ENCODE measurements at regions not wholly inside any gene's neighbourhood (a gene's known extent, or its start where the extent isn't known, plus 50 kb on each side); places are given as distances from the start of the nearest gene placed in this dataset.

- Histone ChIP-seq H3K9me3 (ENCODE audit: control insufficient read depth in 2 of 2, low read length in 2 of 2) (no peaks in the 10 kb centered on the region), H3K36me3 (ENCODE audit: control insufficient read depth in 2 of 2, insufficient read depth in 2 of 2, low read length in 2 of 2) (no peaks in the 10 kb centered on the region), H3K4me3 (ENCODE audit: low read length in 2 of 2) (no peak overlapping the region), H3K9ac (ENCODE audit: low read depth in 1 of 2, low read length in 2 of 2) (no peak overlapping the region), H3K27ac (ENCODE audit: low read depth in 2 of 2, low read length in 2 of 2) (no peak overlapping the region), H3K4me1 (ENCODE audit: control insufficient read depth in 2 of 2, insufficient read depth in 2 of 2, low read length in 2 of 2) (no peaks in the 10 kb centered on the region), H3K27me3 (ENCODE audit: control insufficient read depth in 2 of 2, insufficient read depth in 2 of 2, low read length in 2 of 2) (no peaks in the 10 kb centered on the region)
Observed at GRCh38 chr19:31902821-31903220, 442.6 kb upstream of the ZNF507 start.

GRCh38 chr19:31903979-31904378 is 441.4 kb upstream of the ZNF507 start:
- no peak overlapping the region for H3K27ac ChIP-seq (ENCODE audit: low read depth in 2 of 2, low read length in 2 of 2)
- no peaks in the 10 kb centered on the region for H3K27me3 ChIP-seq (ENCODE audit: control insufficient read depth in 2 of 2, insufficient read depth in 2 of 2, low read length in 2 of 2)
- no peak overlapping the region for H3K4me3 ChIP-seq (ENCODE audit: low read length in 2 of 2)
- H3K36me3 ChIP-seq (ENCODE audit: control insufficient read depth in 2 of 2, insufficient read depth in 2 of 2, low read length in 2 of 2) = no peaks in the 10 kb centered on the region
- no peaks in the 10 kb centered on the region for H3K4me1 ChIP-seq (ENCODE audit: control insufficient read depth in 2 of 2, insufficient read depth in 2 of 2, low read length in 2 of 2)
- H3K9ac ChIP-seq (ENCODE audit: low read depth in 1 of 2, low read length in 2 of 2) = no peak overlapping the region
- no peaks in the 10 kb centered on the region for H3K9me3 ChIP-seq (ENCODE audit: control insufficient read depth in 2 of 2, low read length in 2 of 2)

- Histone ChIP-seq H3K27ac (ENCODE audit: low read depth in 2 of 2, low read length in 2 of 2) (peak overlapping the region in 1 of 2 donors; percentile 5), H3K27me3 (ENCODE audit: control insufficient read depth in 2 of 2, insufficient read depth in 2 of 2, low read length in 2 of 2) (no peaks in the 10 kb centered on the region), H3K4me3 (ENCODE audit: low read length in 2 of 2) (no peak overlapping the region), H3K9me3 (ENCODE audit: control insufficient read depth in 2 of 2, low read length in 2 of 2) (no peaks in the 10 kb centered on the region), H3K9ac (ENCODE audit: low read depth in 1 of 2, low read length in 2 of 2) (no peak overlapping the region), H3K4me1 (ENCODE audit: control insufficient read depth in 2 of 2, insufficient read depth in 2 of 2, low read length in 2 of 2) (no peaks in the 10 kb centered on the region), H3K36me3 (ENCODE audit: control insufficient read depth in 2 of 2, insufficient read depth in 2 of 2, low read length in 2 of 2) (no peaks in the 10 kb centered on the region)
Observed at GRCh38 chr19:31906111-31906871, 439.1 kb upstream of the ZNF507 start.

DNA sequence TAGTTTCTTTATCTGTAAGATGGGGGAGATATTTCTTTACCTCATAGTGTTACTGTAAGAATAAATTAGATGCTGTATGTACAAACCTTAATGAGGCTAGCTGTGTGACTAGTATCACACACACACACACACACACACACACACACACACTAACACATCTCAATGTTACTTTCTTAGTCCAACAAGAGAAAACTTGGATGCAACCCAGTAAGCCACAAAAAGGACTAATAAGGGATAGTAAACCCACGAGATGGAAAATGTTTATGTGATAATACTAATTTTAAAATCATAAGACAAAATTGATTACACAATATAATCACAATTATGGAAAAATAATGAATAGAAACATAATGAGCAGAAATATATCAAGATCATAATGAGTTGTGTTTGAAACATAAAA is 437.7 kb upstream of the ZNF507 start:
- no peaks in the 10 kb centered on the region for H3K36me3 ChIP-seq (ENCODE audit: control insufficient read depth in 2 of 2, insufficient read depth in 2 of 2, low read length in 2 of 2)

DNA sequence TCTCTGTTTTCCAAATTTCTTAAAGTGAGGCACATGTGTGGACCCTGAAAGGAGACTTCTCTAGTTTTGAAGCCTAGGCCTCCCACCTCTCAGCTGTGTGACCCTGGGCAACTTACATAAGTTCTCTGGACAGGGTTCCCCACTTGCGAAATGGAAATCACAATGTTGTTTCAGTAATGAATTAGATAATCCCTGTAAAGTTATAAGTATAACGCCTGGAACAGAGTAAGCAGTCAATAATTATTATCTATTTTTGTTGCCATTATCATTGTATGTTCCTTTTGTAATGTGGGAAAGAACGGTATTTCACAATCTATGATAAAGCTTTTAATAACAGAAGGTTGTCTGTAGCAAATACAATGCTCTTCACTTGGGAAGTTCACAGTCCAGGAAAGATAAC is 437.3 kb upstream of the ZNF507 start:
- H3K9ac ChIP-seq (ENCODE audit: low read depth in 1 of 2, low read length in 2 of 2) = no peak overlapping the region
- no peaks in the 10 kb centered on the region for H3K9me3 ChIP-seq (ENCODE audit: control insufficient read depth in 2 of 2, low read length in 2 of 2)
- H3K36me3 ChIP-seq (ENCODE audit: control insufficient read depth in 2 of 2, insufficient read depth in 2 of 2, low read length in 2 of 2) = no peaks in the 10 kb centered on the region
- no peak overlapping the region for H3K27ac ChIP-seq (ENCODE audit: low read depth in 2 of 2, low read length in 2 of 2)
- H3K4me1 ChIP-seq (ENCODE audit: control insufficient read depth in 2 of 2, insufficient read depth in 2 of 2, low read length in 2 of 2) = no peaks in the 10 kb centered on the region
- H3K4me3 ChIP-seq (ENCODE audit: low read length in 2 of 2) = no peak overlapping the region
- no peaks in the 10 kb centered on the region for H3K27me3 ChIP-seq (ENCODE audit: control insufficient read depth in 2 of 2, insufficient read depth in 2 of 2, low read length in 2 of 2)

More for the DNA sequence above, 437.7 kb upstream of the ZNF507 start:
- Histone ChIP-seq H3K4me1 (ENCODE audit: control insufficient read depth in 2 of 2, insufficient read depth in 2 of 2, low read length in 2 of 2) (no peaks in the 10 kb centered on the region), H3K4me3 (ENCODE audit: low read length in 2 of 2) (no peak overlapping the region), H3K9ac (ENCODE audit: low read depth in 1 of 2, low read length in 2 of 2) (no peak overlapping the region), H3K27me3 (ENCODE audit: control insufficient read depth in 2 of 2, insufficient read depth in 2 of 2, low read length in 2 of 2) (no peaks in the 10 kb centered on the region), H3K9me3 (ENCODE audit: control insufficient read depth in 2 of 2, low read length in 2 of 2) (no peaks in the 10 kb centered on the region), H3K27ac (ENCODE audit: low read depth in 2 of 2, low read length in 2 of 2) (no peak overlapping the region)

DNA sequence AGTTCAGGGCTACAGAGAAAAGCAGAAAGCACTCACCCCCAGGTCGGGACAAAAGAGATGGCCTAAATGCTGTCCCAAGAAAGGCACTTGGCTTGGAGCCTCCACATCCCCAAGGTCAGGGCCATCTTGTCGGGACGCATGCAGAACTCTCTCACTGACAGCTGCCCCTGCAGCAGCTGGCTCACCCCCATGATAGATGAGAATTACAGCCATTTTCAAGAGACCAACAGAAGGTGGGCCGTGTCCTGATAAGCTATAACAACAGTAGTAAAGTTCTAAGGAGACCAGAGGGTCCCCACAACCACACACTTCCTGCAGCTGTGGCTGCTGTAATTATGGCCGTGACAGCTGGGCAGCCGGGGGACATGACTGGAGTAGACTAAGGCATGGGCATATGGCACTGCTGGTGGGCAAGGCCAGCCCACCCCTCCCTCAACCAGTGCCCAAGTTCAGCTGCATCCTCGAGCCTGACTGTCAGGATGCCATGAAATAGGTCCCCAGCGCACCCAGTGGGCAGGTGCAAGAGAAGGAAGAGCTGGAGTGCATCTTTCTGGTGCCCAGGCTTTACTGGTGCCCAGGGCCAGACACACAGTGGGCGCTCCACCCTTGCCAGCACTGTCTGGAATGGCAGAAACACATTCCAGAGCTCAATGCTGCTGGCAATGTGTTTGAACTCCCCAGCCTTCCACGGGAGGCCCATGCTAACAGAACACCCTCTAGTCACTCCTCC is 436.7 kb upstream of the ZNF507 start:
- Histone ChIP-seq H3K36me3 (ENCODE audit: control insufficient read depth in 2 of 2, insufficient read depth in 2 of 2, low read length in 2 of 2) (no peaks in the 10 kb centered on the region), H3K27ac (ENCODE audit: low read depth in 2 of 2, low read length in 2 of 2) (no peak overlapping the region), H3K27me3 (ENCODE audit: control insufficient read depth in 2 of 2, insufficient read depth in 2 of 2, low read length in 2 of 2) (no peaks in the 10 kb centered on the region), H3K9me3 (ENCODE audit: control insufficient read depth in 2 of 2, low read length in 2 of 2) (no peaks in the 10 kb centered on the region), H3K4me1 (ENCODE audit: control insufficient read depth in 2 of 2, insufficient read depth in 2 of 2, low read length in 2 of 2) (no peaks in the 10 kb centered on the region), H3K4me3 (ENCODE audit: low read length in 2 of 2) (no peak overlapping the region), H3K9ac (ENCODE audit: low read depth in 1 of 2, low read length in 2 of 2) (no peak overlapping the region)

GRCh38 chr19:31910224-31910623 is 435.2 kb upstream of the ZNF507 start:
- Histone ChIP-seq H3K27me3 (ENCODE audit: control insufficient read depth in 2 of 2, insufficient read depth in 2 of 2, low read length in 2 of 2) (no peaks in the 10 kb centered on the region), H3K36me3 (ENCODE audit: control insufficient read depth in 2 of 2, insufficient read depth in 2 of 2, low read length in 2 of 2) (no peaks in the 10 kb centered on the region), H3K27ac (ENCODE audit: low read depth in 2 of 2, low read length in 2 of 2) (no peak overlapping the region), H3K4me1 (ENCODE audit: control insufficient read depth in 2 of 2, insufficient read depth in 2 of 2, low read length in 2 of 2) (no peaks in the 10 kb centered on the region), H3K9me3 (ENCODE audit: control insufficient read depth in 2 of 2, low read length in 2 of 2) (no peaks in the 10 kb centered on the region), H3K4me3 (ENCODE audit: low read length in 2 of 2) (no peak overlapping the region), H3K9ac (ENCODE audit: low read depth in 1 of 2, low read length in 2 of 2) (no peak overlapping the region)

DNA sequence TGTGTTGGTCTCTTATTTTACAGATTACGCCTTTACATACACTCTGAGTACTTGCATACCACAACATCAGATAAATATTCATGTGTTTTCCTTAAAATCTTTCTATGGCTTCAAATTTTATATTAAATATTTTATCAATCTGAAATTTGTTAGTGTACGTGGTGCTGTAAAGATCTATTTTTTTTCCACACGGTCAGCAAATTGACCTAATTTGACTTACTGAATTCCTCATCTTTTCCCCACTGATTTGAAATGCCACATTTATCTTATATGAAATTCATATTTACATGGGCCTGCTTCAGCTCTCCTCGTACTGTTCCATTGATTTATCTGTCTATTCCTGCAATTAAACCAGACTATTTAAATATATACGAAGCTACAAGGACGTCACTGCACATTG is 433.8 kb upstream of the ZNF507 start:
- Histone ChIP-seq H3K4me3 (ENCODE audit: low read length in 2 of 2) (no peak overlapping the region), H3K27ac (ENCODE audit: low read depth in 2 of 2, low read length in 2 of 2) (no peak overlapping the region), H3K9me3 (ENCODE audit: control insufficient read depth in 2 of 2, low read length in 2 of 2) (no peaks in the 10 kb centered on the region), H3K27me3 (ENCODE audit: control insufficient read depth in 2 of 2, insufficient read depth in 2 of 2, low read length in 2 of 2) (no peaks in the 10 kb centered on the region), H3K4me1 (ENCODE audit: control insufficient read depth in 2 of 2, insufficient read depth in 2 of 2, low read length in 2 of 2) (no peaks in the 10 kb centered on the region), H3K9ac (ENCODE audit: low read depth in 1 of 2, low read length in 2 of 2) (no peak overlapping the region), H3K36me3 (ENCODE audit: control insufficient read depth in 2 of 2, insufficient read depth in 2 of 2, low read length in 2 of 2) (no peaks in the 10 kb centered on the region)

- Histone ChIP-seq H3K36me3 (ENCODE audit: control insufficient read depth in 2 of 2, insufficient read depth in 2 of 2, low read length in 2 of 2) (no peaks in the 10 kb centered on the region), H3K27ac (ENCODE audit: low read depth in 2 of 2, low read length in 2 of 2) (no peak overlapping the region), H3K4me3 (ENCODE audit: low read length in 2 of 2) (no peak overlapping the region), H3K4me1 (ENCODE audit: control insufficient read depth in 2 of 2, insufficient read depth in 2 of 2, low read length in 2 of 2) (no peaks in the 10 kb centered on the region), H3K27me3 (ENCODE audit: control insufficient read depth in 2 of 2, insufficient read depth in 2 of 2, low read length in 2 of 2) (no peaks in the 10 kb centered on the region), H3K9ac (ENCODE audit: low read depth in 1 of 2, low read length in 2 of 2) (no peak overlapping the region), H3K9me3 (ENCODE audit: control insufficient read depth in 2 of 2, low read length in 2 of 2) (no peaks in the 10 kb centered on the region)
Observed at GRCh38 chr19:31913103-31913661, 432.2 kb upstream of the ZNF507 start.

GRCh38 chr19:31930401-31930800 is 415.0 kb upstream of the ZNF507 start:
- Histone ChIP-seq H3K9ac (ENCODE audit: low read depth in 1 of 2, low read length in 2 of 2) (no peak overlapping the region), H3K27ac (ENCODE audit: low read depth in 2 of 2, low read length in 2 of 2) (no peak overlapping the region), H3K4me3 (ENCODE audit: low read length in 2 of 2) (no peak overlapping the region), H3K4me1 (ENCODE audit: control insufficient read depth in 2 of 2, insufficient read depth in 2 of 2, low read length in 2 of 2) (no peaks in the 10 kb centered on the region), H3K27me3 (ENCODE audit: control insufficient read depth in 2 of 2, insufficient read depth in 2 of 2, low read length in 2 of 2) (no peaks in the 10 kb centered on the region), H3K36me3 (ENCODE audit: control insufficient read depth in 2 of 2, insufficient read depth in 2 of 2, low read length in 2 of 2) (no peaks in the 10 kb centered on the region), H3K9me3 (ENCODE audit: control insufficient read depth in 2 of 2, low read length in 2 of 2) (no peaks in the 10 kb centered on the region)
